ENCODE measurements at regions not wholly inside any gene's neighbourhood (a gene's known extent, or its start where the extent isn't known, plus 50 kb on each side); places are given as distances from the start of the nearest gene placed in this dataset.
"Not testable (repeated sequence)": the region's sequence is repeated elsewhere in the genome, so short reads cannot be mapped to it uniquely, and the experiment has no call there.

DNA sequence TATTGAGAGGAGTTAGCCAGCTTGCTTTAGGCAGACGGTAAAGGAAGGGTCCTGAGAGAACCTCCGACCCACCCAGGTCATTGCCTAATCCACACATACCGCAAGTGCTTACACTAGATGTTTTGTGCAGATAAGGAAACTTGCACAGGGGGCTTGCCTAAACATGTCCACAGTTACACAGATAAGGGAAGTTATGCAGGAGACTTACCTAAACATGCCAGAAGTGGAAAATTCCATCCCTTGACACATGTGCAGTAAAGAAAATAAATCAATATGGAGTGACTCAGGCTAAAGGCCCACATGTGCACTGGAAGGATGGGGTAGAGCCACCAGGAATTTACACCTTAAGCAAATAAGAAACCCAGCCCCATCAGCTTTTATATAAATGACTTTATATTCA, 232.8 kb upstream of the HDX start:
- TF ChIP-seq, protein P1, sequence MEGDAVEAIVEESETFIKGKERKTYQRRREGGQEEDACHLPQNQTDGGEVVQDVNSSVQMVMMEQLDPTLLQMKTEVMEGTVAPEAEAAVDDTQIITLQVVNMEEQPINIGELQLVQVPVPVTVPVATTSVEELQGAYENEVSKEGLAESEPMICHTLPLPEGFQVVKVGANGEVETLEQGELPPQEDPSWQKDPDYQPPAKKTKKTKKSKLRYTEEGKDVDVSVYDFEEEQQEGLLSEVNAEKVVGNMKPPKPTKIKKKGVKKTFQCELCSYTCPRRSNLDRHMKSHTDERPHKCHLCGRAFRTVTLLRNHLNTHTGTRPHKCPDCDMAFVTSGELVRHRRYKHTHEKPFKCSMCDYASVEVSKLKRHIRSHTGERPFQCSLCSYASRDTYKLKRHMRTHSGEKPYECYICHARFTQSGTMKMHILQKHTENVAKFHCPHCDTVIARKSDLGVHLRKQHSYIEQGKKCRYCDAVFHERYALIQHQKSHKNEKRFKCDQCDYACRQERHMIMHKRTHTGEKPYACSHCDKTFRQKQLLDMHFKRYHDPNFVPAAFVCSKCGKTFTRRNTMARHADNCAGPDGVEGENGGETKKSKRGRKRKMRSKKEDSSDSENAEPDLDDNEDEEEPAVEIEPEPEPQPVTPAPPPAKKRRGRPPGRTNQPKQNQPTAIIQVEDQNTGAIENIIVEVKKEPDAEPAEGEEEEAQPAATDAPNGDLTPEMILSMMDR (IDR thresholded peaks at IDR 0.05; ENCODE audit: insufficient read depth, low read length), result no peak
- H3K4me3 ChIP-seq (ENCODE audit: low read depth, low read length), result no peak overlapping the region
- DNase-seq (ENCODE audit: low read depth), result peak; percentile 1

GRCh38 chrX:84737471-84737871, 235.2 kb upstream of the HDX start:
- DNase-seq (ENCODE audit: low read depth), result peak; percentile 29
- TF ChIP-seq, protein P1 (IDR thresholded peaks at IDR 0.05; ENCODE audit: insufficient read depth, low read length), result no peak
- H3K4me3 ChIP-seq (ENCODE audit: low read depth, low read length), result no peak overlapping the region

- no peak for DNase-seq (ENCODE audit: low read depth)
- TF ChIP-seq, protein P1 (IDR thresholded peaks at IDR 0.05; ENCODE audit: insufficient read depth, low read length), result no peak
- H3K4me3 ChIP-seq (ENCODE audit: low read depth, low read length), result no peak overlapping the region
Measured at GRCh38 chrX:84747516-84747915, 245.3 kb upstream of the HDX start.

- no peak overlapping the region for H3K4me3 ChIP-seq (ENCODE audit: low read depth, low read length)
- TF ChIP-seq, protein P1 (IDR thresholded peaks at IDR 0.05; ENCODE audit: insufficient read depth, low read length), result no peak
- DNase-seq (ENCODE audit: low read depth), result no peak
Measured at GRCh38 chrX:84748965-84749656, 246.9 kb upstream of the HDX start.

GRCh38 chrX:84760560-84760959, 243.1 kb upstream of the APOOL start:
- no peak for DNase-seq (ENCODE audit: low read depth)
- no peak overlapping the region for H3K4me3 ChIP-seq (ENCODE audit: low read depth, low read length)
- TF ChIP-seq, protein P1 (IDR thresholded peaks at IDR 0.05; ENCODE audit: insufficient read depth, low read length), result no peak

- DNase-seq (ENCODE audit: low read depth), result no peak
- TF ChIP-seq, protein P1 (IDR thresholded peaks at IDR 0.05; ENCODE audit: insufficient read depth, low read length), result no peak
- no peak overlapping the region for H3K4me3 ChIP-seq (ENCODE audit: low read depth, low read length)
Measured at GRCh38 chrX:84796321-84796720, 207.4 kb upstream of the APOOL start.

DNA sequence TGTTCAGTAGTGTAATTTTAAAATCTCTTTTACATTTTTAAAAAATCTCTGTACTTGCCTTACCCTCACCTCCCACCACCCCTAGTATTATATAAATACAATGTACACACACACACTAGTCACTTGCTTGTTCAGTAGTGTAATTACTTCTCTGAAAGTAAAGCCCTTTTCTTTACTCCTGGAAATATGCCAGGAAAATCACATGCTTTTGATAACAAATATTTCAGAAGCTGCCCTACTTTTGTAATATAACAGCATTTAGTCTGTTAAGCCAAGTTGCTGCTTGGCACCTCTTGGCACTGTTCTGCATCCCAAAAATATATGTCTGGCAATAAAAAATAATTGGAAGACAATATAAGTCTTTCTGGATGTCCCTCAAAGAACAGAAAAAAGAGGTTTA, 172.8 kb upstream of the APOOL start:
- no peak overlapping the region for H3K4me3 ChIP-seq (ENCODE audit: low read depth, low read length)
- TF ChIP-seq, protein P1 (IDR thresholded peaks at IDR 0.05; ENCODE audit: insufficient read depth, low read length), result no peak
- DNase-seq (ENCODE audit: low read depth), result no peak

DNA sequence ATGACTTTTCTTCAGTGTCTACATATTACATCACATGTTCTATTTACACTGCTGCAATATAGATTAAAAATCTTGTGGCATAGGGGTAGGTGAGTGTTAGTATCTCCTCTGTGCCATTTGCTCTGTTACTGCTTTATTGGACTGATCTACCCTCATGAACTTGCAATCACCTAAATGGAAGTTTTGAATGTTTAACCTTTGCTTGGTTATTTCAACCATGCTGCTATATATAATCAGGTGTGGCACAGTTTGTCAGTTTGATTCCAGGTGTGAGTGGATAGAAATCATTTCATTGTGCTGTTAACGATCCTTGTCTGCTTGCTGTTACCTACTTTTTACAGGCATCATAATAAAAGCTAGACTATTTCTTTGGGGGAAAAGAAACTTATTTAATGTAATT, 157.1 kb upstream of the APOOL start:
- H3K4me3 ChIP-seq (ENCODE audit: low read depth, low read length); DNase-seq (ENCODE audit: low read depth): not testable (repeated sequence)

GRCh38 chrX:84851183-84851582, 152.5 kb upstream of the APOOL start:
- not testable (repeated sequence) for H3K4me3 ChIP-seq (ENCODE audit: low read depth, low read length); DNase-seq (ENCODE audit: low read depth)

- DNase-seq (ENCODE audit: low read depth); H3K4me3 ChIP-seq (ENCODE audit: low read depth, low read length): not testable (repeated sequence)
Measured at GRCh38 chrX:84856791-84857190, 146.9 kb upstream of the APOOL start.

Measured in fibroblast of the aortic adventitia (primary cell).